ENCODE measurements at regions not wholly inside any gene's neighbourhood (a gene's known extent, or its start where the extent isn't known, plus 50 kb on each side); places are given as distances from the start of the nearest gene placed in this dataset.

- Histone ChIP-seq H3K4me3 (ENCODE audit: severe bottlenecking) (no peak overlapping the region), H3K36me3 (ENCODE audit: low read depth) (no peaks in the 10 kb centered on the region), H3K9me3 (ENCODE audit: severe bottlenecking) (no peaks in the 10 kb centered on the region), H3K27me3 (ENCODE audit: insufficient read depth, poor library complexity, severe bottlenecking) (no peaks in the 10 kb centered on the region), H3K4me1 (ENCODE audit: insufficient read depth, poor library complexity, severe bottlenecking) (no peaks in the 10 kb centered on the region), H3K27ac (ENCODE audit: poor library complexity, severe bottlenecking) (no peak overlapping the region)
- no peak for DNase-seq (ENCODE audit: low spot score)
- no peak for ATAC-seq (ENCODE audit: low read depth)
- no peak for TF ChIP-seq CTCF (IDR thresholded peaks at IDR 0.05; ENCODE audit: poor library complexity, severe bottlenecking)
Observed at GRCh38 chr1:221565711-221566110, 176.2 kb downstream of the DUSP10 start.

- Histone ChIP-seq H3K36me3 (ENCODE audit: low read depth) (no peaks in the 10 kb centered on the region), H3K9me3 (ENCODE audit: severe bottlenecking) (no peaks in the 10 kb centered on the region), H3K4me3 (ENCODE audit: severe bottlenecking) (no peak overlapping the region), H3K27ac (ENCODE audit: poor library complexity, severe bottlenecking) (no peak overlapping the region), H3K4me1 (ENCODE audit: insufficient read depth, poor library complexity, severe bottlenecking) (no peaks in the 10 kb centered on the region), H3K27me3 (ENCODE audit: insufficient read depth, poor library complexity, severe bottlenecking) (no peaks in the 10 kb centered on the region)
- no peak for TF ChIP-seq CTCF (IDR thresholded peaks at IDR 0.05; ENCODE audit: poor library complexity, severe bottlenecking)
- DNase-seq (ENCODE audit: low spot score) (no peak), ATAC-seq (ENCODE audit: low read depth) (no peak)
Observed at GRCh38 chr1:221567859-221568507, 173.9 kb downstream of the DUSP10 start.

GRCh38 chr1:221573756-221574155 is 168.1 kb downstream of the DUSP10 start:
- no peaks in the 10 kb centered on the region for H3K36me3 ChIP-seq (ENCODE audit: low read depth)
- no peak for ATAC-seq (ENCODE audit: low read depth)

GRCh38 chr1:221574529-221574928 is 167.4 kb downstream of the DUSP10 start:
- Histone ChIP-seq H3K36me3 (ENCODE audit: low read depth) (no peaks in the 10 kb centered on the region), H3K9me3 (ENCODE audit: severe bottlenecking) (no peaks in the 10 kb centered on the region), H3K27ac (ENCODE audit: poor library complexity, severe bottlenecking) (no peak overlapping the region), H3K4me3 (ENCODE audit: severe bottlenecking) (no peak overlapping the region), H3K4me1 (ENCODE audit: insufficient read depth, poor library complexity, severe bottlenecking) (no peaks in the 10 kb centered on the region), H3K27me3 (ENCODE audit: insufficient read depth, poor library complexity, severe bottlenecking) (no peaks in the 10 kb centered on the region)
- no peak for ATAC-seq (ENCODE audit: low read depth)
- no peak for DNase-seq (ENCODE audit: low spot score)
- no peak for TF ChIP-seq CTCF (IDR thresholded peaks at IDR 0.05; ENCODE audit: poor library complexity, severe bottlenecking)

More at GRCh38 chr1:221573756-221574155, 168.1 kb downstream of the DUSP10 start:
- no peaks in the 10 kb centered on the region for H3K27me3 ChIP-seq (ENCODE audit: insufficient read depth, poor library complexity, severe bottlenecking)
- no peaks in the 10 kb centered on the region for H3K4me1 ChIP-seq (ENCODE audit: insufficient read depth, poor library complexity, severe bottlenecking)
- no peak for DNase-seq (ENCODE audit: low spot score)
- H3K4me3 ChIP-seq (ENCODE audit: severe bottlenecking): no peak overlapping the region
- TF ChIP-seq CTCF (IDR thresholded peaks at IDR 0.05; ENCODE audit: poor library complexity, severe bottlenecking): no peak
- no peaks in the 10 kb centered on the region for H3K9me3 ChIP-seq (ENCODE audit: severe bottlenecking)
- no peak overlapping the region for H3K27ac ChIP-seq (ENCODE audit: poor library complexity, severe bottlenecking)

GRCh38 chr1:221575605-221576004 is 166.3 kb downstream of the DUSP10 start:
- Histone ChIP-seq H3K4me3 (ENCODE audit: severe bottlenecking) (no peak overlapping the region), H3K9me3 (ENCODE audit: severe bottlenecking) (no peaks in the 10 kb centered on the region), H3K36me3 (ENCODE audit: low read depth) (no peaks in the 10 kb centered on the region), H3K27me3 (ENCODE audit: insufficient read depth, poor library complexity, severe bottlenecking) (no peaks in the 10 kb centered on the region), H3K27ac (ENCODE audit: poor library complexity, severe bottlenecking) (no peak overlapping the region), H3K4me1 (ENCODE audit: insufficient read depth, poor library complexity, severe bottlenecking) (no peaks in the 10 kb centered on the region)
- no peak for DNase-seq (ENCODE audit: low spot score)
- ATAC-seq (ENCODE audit: low read depth): no peak
- TF ChIP-seq CTCF (IDR thresholded peaks at IDR 0.05; ENCODE audit: poor library complexity, severe bottlenecking): no peak

All from RWPE2 (cell line).